Mesenchymal stem cell (in vitro differentiated cells and primary cell): ENCODE measurements at regions not wholly inside any gene's neighbourhood (a gene's known extent, or its start where the extent isn't known, plus 50 kb on each side); places are given as distances from the start of the nearest gene placed in this dataset.

Experiments
- DNase-seq: peaks from one replicate; pipeline ENCODE4 v3.0.0-alpha.2; 2013
- H2AFZ ChIP-seq: one replicate; pipeline ENCODE4 v1.6.1; 2013; ENCODE audit warnings: low read depth, mild to moderate bottlenecking, control low read depth, inconsistent platforms, low read length, moderate library complexity
- H2AK5ac ChIP-seq: 2 replicates; pipeline ENCODE4 v1.6.1; 2013; ENCODE audit warnings: low read length, moderate library complexity, mild to moderate bottlenecking, inconsistent platforms; ENCODE audit not compliant: severe bottlenecking
- H2BK120ac ChIP-seq: one replicate; pipeline ENCODE4 v1.6.1; 2013; ENCODE audit warnings: low read depth, mild to moderate bottlenecking, inconsistent platforms, low read length, moderate library complexity
- H2BK12ac ChIP-seq, 2 experiments: one replicate each; pipeline ENCODE4 v1.6.1; 2013; ENCODE audit warnings: inconsistent platforms in 2 of 2, low read length in 2 of 2, mild to moderate bottlenecking in 2 of 2, moderate library complexity in 2 of 2, control low read depth in 1 of 2
- H2BK15ac ChIP-seq: one replicate; pipeline ENCODE4 v1.6.1; 2013; ENCODE audit warnings: mild to moderate bottlenecking, low read depth, inconsistent platforms; ENCODE audit not compliant: poor library complexity, severe bottlenecking
- H2BK5ac ChIP-seq: 2 replicates; pipeline ENCODE4 v1.6.1; 2013; ENCODE audit warnings: low read depth, mild to moderate bottlenecking, low read length, control low read depth, inconsistent platforms; ENCODE audit not compliant: poor library complexity, severe bottlenecking
- H3K14ac ChIP-seq, 2 experiments: one replicate each; pipeline ENCODE4 v1.6.1; 2013; ENCODE audit warnings: inconsistent platforms in 2 of 2, low read length in 2 of 2, control low read depth in 1 of 2, mild to moderate bottlenecking in 1 of 2, moderate library complexity in 1 of 2
- H3K18ac ChIP-seq, 2 experiments: one replicate each; pipeline ENCODE4 v1.6.1; 2013; ENCODE audit warnings: inconsistent platforms in 2 of 2, low read length in 2 of 2, control low read depth in 1 of 2, low read depth in 1 of 2, mild to moderate bottlenecking in 1 of 2
- H3K23ac ChIP-seq, 2 experiments: one replicate each; pipeline ENCODE4 v1.6.1; 2013; ENCODE audit warnings: inconsistent platforms in 2 of 2, low read length in 2 of 2, mild to moderate bottlenecking in 2 of 2, moderate library complexity in 2 of 2, control low read depth in 1 of 2
- H3K27ac ChIP-seq: 2 replicates; pipeline ENCODE4 v1.5.1; 2013; ENCODE audit warnings: mild to moderate bottlenecking, moderate library complexity, low read length, control low read depth, inconsistent platforms; ENCODE audit not compliant: poor library complexity, severe bottlenecking
- H3K27me3 ChIP-seq, 2 experiments: 2 replicates each; pipeline versions ENCODE4 v1.6.1 to v1.7.0; 2013; ENCODE audit warnings: low read length in 2 of 2, mild to moderate bottlenecking in 2 of 2, moderate library complexity in 2 of 2, control low read depth in 1 of 2, inconsistent platforms in 1 of 2; ENCODE audit not compliant: control insufficient read depth in 1 of 2, insufficient read depth in 1 of 2
- H3K36me3 ChIP-seq, 2 experiments: 2 replicates each; pipeline versions ENCODE4 v1.6.1 to v1.7.0; 2013; ENCODE audit warnings: low read length in 2 of 2, control low read depth in 1 of 2, inconsistent platforms in 1 of 2, low read depth in 1 of 2, mild to moderate bottlenecking in 1 of 2; ENCODE audit not compliant: insufficient read depth in 2 of 2, control insufficient read depth in 1 of 2
- H3K4ac ChIP-seq, 2 experiments: one replicate each; pipeline ENCODE4 v1.6.1; 2013; ENCODE audit warnings: inconsistent platforms in 2 of 2, low read length in 2 of 2, mild to moderate bottlenecking in 2 of 2, moderate library complexity in 2 of 2, control low read depth in 1 of 2, low read depth in 1 of 2
- H3K4me1 ChIP-seq: 2 replicates; pipeline ENCODE4 v1.6.1; 2013; ENCODE audit warnings: low read depth, low read length, control low read depth; ENCODE audit not compliant: control insufficient read depth, insufficient read depth
- H3K4me2 ChIP-seq: 2 replicates; pipeline ENCODE4 v1.6.1; 2013; ENCODE audit warnings: low read length, mild to moderate bottlenecking, inconsistent platforms; ENCODE audit not compliant: poor library complexity, severe bottlenecking
- H3K4me3 ChIP-seq, 2 experiments: 2 replicates each; pipeline versions ENCODE4 v1.5.1 to v1.7.0; 2013; ENCODE audit warnings: low read length in 2 of 2, mild to moderate bottlenecking in 2 of 2, control low read depth in 1 of 2, low read depth in 1 of 2; ENCODE audit not compliant: insufficient read depth in 1 of 2
- H3K79me1 ChIP-seq: replicated peaks from 2 replicates; pipeline ENCODE4 v1.6.1; 2013; ENCODE audit warnings: mild to moderate bottlenecking, control low read depth, low read length, inconsistent platforms; ENCODE audit not compliant: poor library complexity, severe bottlenecking
- H3K9ac ChIP-seq: 2 replicates; pipeline ENCODE4 v1.7.0; 2013; ENCODE audit warnings: mild to moderate bottlenecking, low read length, moderate library complexity
- H3K9me3 ChIP-seq: 2 replicates; pipeline ENCODE4 v1.7.0; 2013; ENCODE audit warnings: mild to moderate bottlenecking, low read length; ENCODE audit not compliant: control insufficient read depth
- H4K8ac ChIP-seq: one replicate; pipeline ENCODE4 v1.6.1; 2013; ENCODE audit warnings: inconsistent platforms, mild to moderate bottlenecking, low read length, moderate library complexity
- H4K91ac ChIP-seq: one replicate; pipeline ENCODE4 v1.6.1; 2013; ENCODE audit warnings: mild to moderate bottlenecking, low read length, inconsistent platforms
- WGBS: methylation state at CpG from one replicate; pipeline ENCODE4 v1.1.7; 2013; ENCODE audit warnings: mixed read lengths; 5-methylcytosine and 5-hydroxymethylcytosine counted together

DNA sequence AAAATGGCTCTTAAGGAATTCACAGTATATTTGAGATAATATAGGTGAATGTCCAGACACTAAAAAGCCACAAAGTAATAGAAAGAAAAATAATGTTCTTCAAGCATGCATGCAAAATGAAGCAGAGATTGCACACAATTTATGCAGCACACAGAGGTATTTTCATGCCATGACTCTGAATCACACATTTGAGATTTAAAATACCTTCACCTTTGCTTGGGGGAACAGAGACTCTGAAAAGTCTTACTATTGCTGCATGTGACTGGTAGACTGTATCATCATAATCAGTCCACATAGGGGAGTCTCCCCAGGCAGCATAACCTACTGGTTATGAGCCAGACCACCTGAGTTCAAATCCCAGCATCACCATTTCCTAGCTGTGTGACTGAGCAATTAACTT, 96.2 kb downstream of the RCN1 start:
- no peak overlapping the region for H2AK5ac ChIP-seq
- H3K4ac ChIP-seq = no peak overlapping the region
- H4K8ac ChIP-seq = no peak overlapping the region
- no peak overlapping the region for H3K4me2 ChIP-seq
- no peak overlapping the region for H2BK15ac ChIP-seq
- H4K91ac ChIP-seq = no peak overlapping the region
- H3K14ac ChIP-seq = no peak overlapping the region
- no peaks in the 10 kb centered on the region for H3K36me3 ChIP-seq
- H2BK120ac ChIP-seq = no peak overlapping the region
- H2AFZ ChIP-seq = no peak overlapping the region
- H3K9ac ChIP-seq = no peak overlapping the region
- H3K18ac ChIP-seq = no peak overlapping the region
- no peak overlapping the region for H2BK12ac ChIP-seq
- no peak overlapping the region for H3K27ac ChIP-seq
- no peaks in the 10 kb centered on the region for H3K79me1 ChIP-seq
- H3K23ac ChIP-seq = no peak overlapping the region
- no peaks in the 10 kb centered on the region for H3K4me1 ChIP-seq
- no peaks in the 10 kb centered on the region for H3K9me3 ChIP-seq
- H3K27me3 ChIP-seq = peaks cover 20 to 32% of the 10 kb centered on the region in 2 experiments
- no peak overlapping the region for H3K4me3 ChIP-seq
- H2BK5ac ChIP-seq = no peak overlapping the region
- no peak for DNase-seq

DNA sequence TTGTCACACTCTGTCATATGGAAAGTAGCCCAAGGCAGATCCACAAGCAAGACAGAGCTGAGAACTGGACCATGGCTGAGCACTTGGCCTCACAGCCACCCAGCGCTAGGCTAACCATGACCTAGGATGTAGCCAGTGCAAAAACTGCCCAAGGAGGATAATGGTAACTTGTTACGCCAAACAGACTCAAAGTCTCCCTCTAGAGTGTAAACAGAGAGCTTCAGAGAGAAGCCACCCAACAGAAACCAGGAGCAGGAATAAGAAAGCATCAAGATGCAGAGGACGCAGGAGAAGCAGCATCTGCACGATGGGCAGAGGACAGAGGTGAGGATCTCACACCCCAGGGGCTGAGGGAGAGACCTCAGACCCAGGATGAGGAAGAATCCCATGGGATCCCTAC, 97.9 kb downstream of the RCN1 start:
- no peak overlapping the region for H3K4me3 ChIP-seq
- H4K8ac ChIP-seq = no peak overlapping the region
- H3K4me2 ChIP-seq = no peak overlapping the region
- no peak overlapping the region for H3K14ac ChIP-seq
- no peak overlapping the region for H3K27ac ChIP-seq
- H2AFZ ChIP-seq = no peak overlapping the region
- H3K9ac ChIP-seq = no peak overlapping the region
- H3K36me3 ChIP-seq = no peaks in the 10 kb centered on the region
- H4K91ac ChIP-seq = no peak overlapping the region
- H3K79me1 ChIP-seq = no peaks in the 10 kb centered on the region
- H3K23ac ChIP-seq = no peak overlapping the region
- H3K4me1 ChIP-seq = no peaks in the 10 kb centered on the region
- H2BK120ac ChIP-seq = no peak overlapping the region
- no peak overlapping the region for H2BK12ac ChIP-seq
- H3K4ac ChIP-seq = no peak overlapping the region
- H3K9me3 ChIP-seq = no peaks in the 10 kb centered on the region
- DNase-seq = no peak
- no peak overlapping the region for H2BK15ac ChIP-seq
- 63% methylated on average over 4 of the region's 4 CpGs for WGBS
- H3K27me3 ChIP-seq = peaks cover 16% of the 10 kb centered on the region in 2 experiments
- no peak overlapping the region for H2BK5ac ChIP-seq
- H3K18ac ChIP-seq = no peak overlapping the region
- H2AK5ac ChIP-seq = no peak overlapping the region

DNA sequence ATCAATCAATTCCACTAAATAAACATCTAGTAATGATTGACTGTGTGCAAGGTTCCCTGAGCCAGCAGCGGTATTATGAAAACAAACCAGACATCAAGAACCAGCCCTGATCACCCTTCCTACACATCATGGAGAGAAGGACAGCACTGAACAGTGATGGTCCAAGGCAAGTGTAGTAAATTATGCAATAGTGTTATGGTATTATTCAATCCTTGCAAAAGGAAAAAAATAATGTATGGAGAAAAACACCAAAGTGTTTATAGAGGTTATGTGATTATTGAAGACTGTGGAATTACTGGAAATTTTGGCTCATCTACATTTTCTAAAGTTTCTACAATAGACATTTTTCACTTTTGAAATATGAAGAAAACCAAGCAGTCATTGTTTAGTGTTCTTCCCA, 105.3 kb downstream of the RCN1 start:
- no peak overlapping the region for H4K8ac ChIP-seq
- no peak overlapping the region for H2BK12ac ChIP-seq
- H3K36me3 ChIP-seq = no peaks in the 10 kb centered on the region
- H3K23ac ChIP-seq = no peak overlapping the region
- no peak for DNase-seq
- H3K4me3 ChIP-seq = no peak overlapping the region
- no peak overlapping the region for H4K91ac ChIP-seq
- no peak overlapping the region for H3K27ac ChIP-seq
- no peak overlapping the region for H2BK15ac ChIP-seq
- H2AFZ ChIP-seq = no peak overlapping the region
- H3K4me2 ChIP-seq = no peak overlapping the region
- H2BK5ac ChIP-seq = no peak overlapping the region
- no peak overlapping the region for H2AK5ac ChIP-seq
- H3K14ac ChIP-seq = no peak overlapping the region
- no peaks in the 10 kb centered on the region for H3K79me1 ChIP-seq
- H3K4me1 ChIP-seq = no peaks in the 10 kb centered on the region
- no peak overlapping the region for H3K9ac ChIP-seq
- no peak overlapping the region for H3K18ac ChIP-seq
- no peaks in the 10 kb centered on the region for H3K9me3 ChIP-seq
- H2BK120ac ChIP-seq = no peak overlapping the region
- peaks cover 0 to 27% of the 10 kb centered on the region in 2 experiments for H3K27me3 ChIP-seq
- no peak overlapping the region for H3K4ac ChIP-seq
- WGBS = 50% methylated on average over 1 of the region's 1 CpG

DNA sequence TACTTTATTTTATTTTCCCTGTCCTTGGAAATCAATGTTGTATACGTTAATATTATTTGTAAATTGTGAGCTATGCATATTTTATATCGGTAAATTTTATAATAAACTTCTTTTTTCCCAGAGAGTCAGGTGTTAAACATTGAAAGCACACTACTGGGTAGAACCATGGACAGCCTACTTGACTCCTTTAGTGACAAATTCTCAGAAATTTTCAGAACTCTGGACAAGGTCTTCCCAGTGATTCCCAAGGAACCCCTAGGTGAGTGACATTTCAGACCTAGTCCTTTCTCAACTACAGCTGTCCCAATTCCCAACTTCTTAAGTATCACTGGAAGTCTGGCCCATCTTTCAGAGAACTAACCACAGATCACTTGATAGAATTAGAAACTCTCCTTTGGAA, 107.2 kb downstream of the RCN1 start:
- Histone ChIP-seq H2BK12ac (no peak overlapping the region), H3K4ac (no peak overlapping the region), H2BK120ac (no peak overlapping the region), H3K23ac (no peak overlapping the region), H2AFZ (no peak overlapping the region), H3K4me1 (no peaks in the 10 kb centered on the region), H3K79me1 (no peaks in the 10 kb centered on the region), H3K27me3 (peaks cover 0 to 27% of the 10 kb centered on the region in 2 experiments), H3K14ac (no peak overlapping the region), H4K8ac (no peak overlapping the region), H3K27ac (no peak overlapping the region), H4K91ac (no peak overlapping the region), H3K18ac (no peak overlapping the region), H3K9me3 (no peaks in the 10 kb centered on the region), H2BK15ac (no peak overlapping the region), H2AK5ac (no peak overlapping the region), H3K4me3 (no peak overlapping the region), H3K36me3 (no peaks in the 10 kb centered on the region), H2BK5ac (no peak overlapping the region), H3K4me2 (no peak overlapping the region), H3K9ac (no peak overlapping the region)
- DNase-seq = no peak
- WGBS = 100% methylated on average over 1 of the region's 2 CpGs
